ENCODE measurements at regions not wholly inside any gene's neighbourhood (a gene's known extent, or its start where the extent isn't known, plus 50 kb on each side); places are given as distances from the start of the nearest gene placed in this dataset.

DNA sequence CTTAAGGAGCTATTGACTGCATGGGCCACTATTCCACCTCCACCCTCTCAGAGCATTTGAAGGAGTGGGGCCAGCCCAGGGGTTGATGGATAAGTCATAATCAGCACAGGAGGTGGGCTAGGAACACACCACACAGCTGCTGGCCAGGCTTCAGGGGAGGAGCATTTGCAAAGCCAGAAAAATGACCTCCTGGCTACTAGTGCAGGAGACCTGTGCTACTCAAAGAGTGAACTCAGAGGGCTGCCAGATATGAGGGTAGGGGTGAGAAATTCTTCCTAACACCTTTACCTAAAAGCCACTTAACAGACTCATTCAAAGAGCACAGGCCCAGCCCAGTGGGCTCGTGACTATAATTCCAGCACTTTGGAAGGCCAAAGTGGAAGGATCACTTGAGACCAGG is 210.8 kb downstream of the TBXT start:
- H3K9ac ChIP-seq (ENCODE audit: insufficient read length): no peak overlapping the region
- no peaks in the 10 kb centered on the region for H3K36me3 ChIP-seq (ENCODE audit: insufficient read depth, low read length)
- TF ChIP-seq FOXP2 (optimal IDR thresholded peaks at IDR 0.05; ENCODE audit: control extremely low read depth, extremely low read length, insufficient read depth) (no peak), EZH2 (IDR thresholded peaks at IDR 0.05) (no peak), POLR2AphosphoS5 (IDR thresholded peaks at IDR 0.05; ENCODE audit: borderline replicate concordance, low read depth, low read length) (no peak)
- no peak overlapping the region for H3K4me3 ChIP-seq
- H3K9me3 ChIP-seq (ENCODE audit: low read depth, low read length): no peaks in the 10 kb centered on the region
- H3K27ac ChIP-seq: no peak overlapping the region
- DNase-seq (ENCODE audit: low read depth, low spot score): no peak

DNA sequence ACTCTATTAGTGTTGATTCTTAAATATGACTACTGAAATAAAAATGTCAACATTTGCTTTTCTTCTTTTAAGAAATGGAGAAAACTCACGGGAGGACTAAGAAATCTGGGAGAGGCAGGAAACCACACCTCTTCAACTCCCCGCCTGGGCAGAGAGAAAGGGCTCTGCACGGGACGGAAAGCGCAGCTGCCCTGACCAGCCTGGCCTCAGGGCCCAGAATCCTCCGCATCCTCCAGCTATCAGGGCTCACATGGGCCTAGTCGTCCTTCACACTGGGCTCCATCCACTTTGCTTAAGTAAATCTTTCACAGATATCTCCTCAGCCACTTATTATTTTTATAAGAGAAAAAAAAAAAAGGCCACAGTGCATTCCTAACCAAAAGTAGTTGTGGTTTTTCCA is 215.1 kb downstream of the TBXT start:
- TF ChIP-seq POLR2AphosphoS5 (IDR thresholded peaks at IDR 0.05; ENCODE audit: borderline replicate concordance, low read depth, low read length) (no peak), EZH2 (IDR thresholded peaks at IDR 0.05) (no peak), FOXP2 (optimal IDR thresholded peaks at IDR 0.05; ENCODE audit: control extremely low read depth, extremely low read length, insufficient read depth) (no peak)
- no peaks in the 10 kb centered on the region for H3K9me3 ChIP-seq (ENCODE audit: low read depth, low read length)

DNA sequence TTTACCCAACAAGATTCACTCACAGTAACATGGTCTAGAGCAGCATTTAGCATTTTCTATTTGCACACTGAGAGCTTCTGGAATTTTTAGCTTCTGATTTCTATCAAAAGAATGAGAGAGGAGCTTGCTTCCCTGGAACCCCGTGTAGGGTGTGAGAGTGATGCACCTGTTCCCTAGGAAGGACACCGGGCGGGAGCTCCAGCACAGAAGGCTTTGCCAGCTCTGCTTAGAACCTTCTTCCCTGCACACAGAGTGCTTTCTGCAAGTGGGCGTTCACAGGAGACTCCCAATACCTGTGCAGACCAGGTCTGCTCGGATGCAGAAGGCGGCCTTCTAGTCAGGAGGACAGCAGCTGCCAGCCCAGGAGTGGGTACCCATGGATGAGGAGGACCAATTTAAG is 217.3 kb downstream of the TBXT start:
- no peak for TF ChIP-seq FOXP2 (optimal IDR thresholded peaks at IDR 0.05; ENCODE audit: control extremely low read depth, extremely low read length, insufficient read depth)
- TF ChIP-seq EZH2 (IDR thresholded peaks at IDR 0.05): no peak
- no peak for TF ChIP-seq POLR2AphosphoS5 (IDR thresholded peaks at IDR 0.05; ENCODE audit: borderline replicate concordance, low read depth, low read length)
- Histone ChIP-seq H3K9ac (ENCODE audit: insufficient read length) (no peak overlapping the region), H3K36me3 (ENCODE audit: insufficient read depth, low read length) (no peaks in the 10 kb centered on the region), H3K9me3 (ENCODE audit: low read depth, low read length) (no peaks in the 10 kb centered on the region), H3K27ac (no peak overlapping the region), H3K4me3 (no peak overlapping the region)
- DNase-seq (ENCODE audit: low read depth, low spot score): no peak

More for the DNA sequence above, 215.1 kb downstream of the TBXT start:
- H3K36me3 ChIP-seq (ENCODE audit: insufficient read depth, low read length): no peaks in the 10 kb centered on the region
- H3K4me3 ChIP-seq: no peak overlapping the region
- no peak overlapping the region for H3K9ac ChIP-seq (ENCODE audit: insufficient read length)
- DNase-seq (ENCODE audit: low read depth, low spot score): no peak
- no peak overlapping the region for H3K27ac ChIP-seq

- H3K4me3 ChIP-seq: no peak overlapping the region
- H3K9me3 ChIP-seq (ENCODE audit: low read depth, low read length): no peaks in the 10 kb centered on the region
- no peak for TF ChIP-seq POLR2AphosphoS5 (IDR thresholded peaks at IDR 0.05; ENCODE audit: borderline replicate concordance, low read depth, low read length)
- no peak for TF ChIP-seq FOXP2 (optimal IDR thresholded peaks at IDR 0.05; ENCODE audit: control extremely low read depth, extremely low read length, insufficient read depth)
- no peak for TF ChIP-seq EZH2 (IDR thresholded peaks at IDR 0.05)
- no peak overlapping the region for H3K9ac ChIP-seq (ENCODE audit: insufficient read length)
- no peak overlapping the region for H3K27ac ChIP-seq
- no peak for DNase-seq (ENCODE audit: low read depth, low spot score)
- no peaks in the 10 kb centered on the region for H3K36me3 ChIP-seq (ENCODE audit: insufficient read depth, low read length)
Observed at GRCh38 chr6:165949324-165949723, 218.3 kb downstream of the TBXT start.

DNA sequence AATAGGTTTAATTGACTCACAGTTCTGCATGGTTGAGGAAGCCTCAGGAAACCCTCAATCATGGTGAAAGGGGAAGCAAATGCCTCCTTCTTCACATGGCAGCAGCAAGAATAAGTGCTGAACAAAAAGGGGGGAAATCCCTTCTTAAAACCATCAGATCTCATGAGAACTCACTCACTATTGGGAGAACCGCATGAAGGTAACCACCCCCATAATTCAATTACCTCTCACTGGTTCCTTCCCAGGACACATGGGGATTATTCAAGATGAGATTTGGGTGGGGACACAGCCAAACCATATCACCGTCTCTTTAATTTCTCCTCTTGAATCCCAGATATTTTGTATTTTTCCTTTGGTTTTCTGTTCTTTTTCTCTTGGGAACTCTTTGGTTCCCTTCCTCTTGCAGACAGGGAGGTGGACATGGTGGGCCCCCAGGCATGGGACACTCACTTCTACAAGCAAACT is 223.6 kb downstream of the TBXT start:
- no peak for DNase-seq (ENCODE audit: low read depth, low spot score)
- H3K36me3 ChIP-seq (ENCODE audit: insufficient read depth, low read length): no peaks in the 10 kb centered on the region
- no peak overlapping the region for H3K9ac ChIP-seq (ENCODE audit: insufficient read length)
- H3K27ac ChIP-seq: no peak overlapping the region
- no peak overlapping the region for H3K4me3 ChIP-seq
- TF ChIP-seq FOXP2 (optimal IDR thresholded peaks at IDR 0.05; ENCODE audit: control extremely low read depth, extremely low read length, insufficient read depth) (no peak), EZH2 (IDR thresholded peaks at IDR 0.05) (no peak), POLR2AphosphoS5 (IDR thresholded peaks at IDR 0.05; ENCODE audit: borderline replicate concordance, low read depth, low read length) (no peak)
- H3K9me3 ChIP-seq (ENCODE audit: low read depth, low read length): no peaks in the 10 kb centered on the region

DNA sequence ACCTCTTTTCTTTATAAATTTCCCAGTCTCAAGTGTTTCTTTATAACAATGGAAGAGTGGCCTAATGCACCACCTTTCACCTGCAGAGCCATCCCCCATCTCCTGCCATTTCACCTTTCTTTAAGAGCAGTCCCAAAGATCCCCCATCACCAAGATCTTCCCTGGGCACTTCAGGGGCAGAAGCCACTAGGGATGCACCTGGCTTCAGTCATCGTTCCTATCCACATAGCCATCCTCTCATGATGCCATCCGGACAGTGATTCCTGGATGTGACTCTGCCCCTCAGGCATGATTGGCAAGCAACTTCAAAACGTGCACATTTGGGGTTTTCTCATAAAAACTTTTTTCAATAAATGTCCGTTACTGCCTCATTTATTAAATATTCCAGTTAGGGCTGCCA is 225.9 kb downstream of the TBXT start:
- Histone ChIP-seq H3K9ac (ENCODE audit: insufficient read length) (no peak overlapping the region), H3K36me3 (ENCODE audit: insufficient read depth, low read length) (no peaks in the 10 kb centered on the region), H3K27ac (no peak overlapping the region), H3K9me3 (ENCODE audit: low read depth, low read length) (no peaks in the 10 kb centered on the region), H3K4me3 (no peak overlapping the region)
- no peak for TF ChIP-seq EZH2 (IDR thresholded peaks at IDR 0.05)
- no peak for DNase-seq (ENCODE audit: low read depth, low spot score)

GRCh38 chr6:165941249-165941775 is 226.3 kb downstream of the TBXT start:
- Histone ChIP-seq H3K4me3 (no peak overlapping the region), H3K27ac (no peak overlapping the region), H3K36me3 (ENCODE audit: insufficient read depth, low read length) (no peaks in the 10 kb centered on the region), H3K9me3 (ENCODE audit: low read depth, low read length) (no peaks in the 10 kb centered on the region), H3K9ac (ENCODE audit: insufficient read length) (no peak overlapping the region)
- no peak for DNase-seq (ENCODE audit: low read depth, low spot score)
- TF ChIP-seq FOXP2 (optimal IDR thresholded peaks at IDR 0.05; ENCODE audit: control extremely low read depth, extremely low read length, insufficient read depth) (no peak), POLR2AphosphoS5 (IDR thresholded peaks at IDR 0.05; ENCODE audit: borderline replicate concordance, low read depth, low read length) (no peak), EZH2 (IDR thresholded peaks at IDR 0.05) (no peak)

DNA sequence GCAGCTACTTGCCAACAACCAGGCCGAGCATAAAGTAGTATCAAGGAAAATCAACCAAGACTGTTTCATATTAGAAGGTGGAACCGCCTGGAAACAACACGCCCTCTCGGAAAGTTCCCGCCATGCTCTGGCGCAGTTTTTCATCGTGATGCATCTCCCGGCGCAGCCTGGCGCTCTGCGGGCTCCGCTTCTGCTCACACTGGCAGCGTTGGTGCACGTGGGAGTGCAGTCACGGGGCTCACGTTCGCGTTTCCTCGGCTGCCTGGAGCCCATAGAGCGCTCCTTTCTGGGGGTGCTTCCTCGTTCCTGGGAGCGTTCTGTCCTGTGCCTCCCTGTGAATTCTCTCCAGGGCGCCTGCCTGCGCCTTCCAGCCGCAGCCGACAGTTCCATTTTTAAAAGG is 227.3 kb downstream of the TBXT start:
- no peaks in the 10 kb centered on the region for H3K9me3 ChIP-seq (ENCODE audit: low read depth, low read length)
- no peak overlapping the region for H3K27ac ChIP-seq
- no peak for TF ChIP-seq FOXP2 (optimal IDR thresholded peaks at IDR 0.05; ENCODE audit: control extremely low read depth, extremely low read length, insufficient read depth)
- TF ChIP-seq EZH2 (IDR thresholded peaks at IDR 0.05): no peak
- no peak for TF ChIP-seq POLR2AphosphoS5 (IDR thresholded peaks at IDR 0.05; ENCODE audit: borderline replicate concordance, low read depth, low read length)
- no peak for DNase-seq (ENCODE audit: low read depth, low spot score)
- H3K9ac ChIP-seq (ENCODE audit: insufficient read length): no peak overlapping the region
- no peaks in the 10 kb centered on the region for H3K36me3 ChIP-seq (ENCODE audit: insufficient read depth, low read length)
- H3K4me3 ChIP-seq: no peak overlapping the region

DNA sequence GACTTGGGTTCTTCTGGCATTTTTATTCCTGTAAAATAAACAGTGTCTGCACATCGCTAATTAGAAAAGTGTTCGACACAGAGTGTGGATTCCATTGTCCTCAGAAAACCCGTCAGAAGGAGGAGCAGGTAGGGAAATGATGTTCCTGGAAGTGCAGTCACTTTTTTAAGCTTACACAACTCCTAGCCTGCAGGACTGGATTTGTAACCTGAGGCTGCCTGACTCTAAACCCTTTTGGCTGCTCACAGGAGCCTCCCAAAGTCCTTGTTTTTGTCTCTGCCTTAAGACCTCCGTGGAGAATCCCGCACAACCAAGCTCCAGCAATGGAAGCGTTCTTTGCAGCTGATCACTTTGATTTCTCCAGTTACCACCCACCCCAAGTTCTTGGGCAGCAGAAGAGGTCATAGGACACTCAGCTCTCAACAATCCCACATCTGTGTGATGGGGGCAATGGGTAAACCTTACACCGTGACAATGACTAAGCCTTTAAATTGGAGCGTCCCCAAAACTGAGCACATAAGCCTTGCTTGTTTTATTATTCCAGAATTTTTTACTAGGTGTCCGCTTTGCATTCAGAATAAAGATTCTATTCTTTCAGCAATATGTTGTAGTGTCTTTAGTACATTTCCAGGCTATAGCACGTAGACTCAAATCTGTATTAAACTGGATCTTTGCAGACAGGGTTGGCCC is 227.9 kb downstream of the TBXT start:
- Histone ChIP-seq H3K9me3 (ENCODE audit: low read depth, low read length) (no peaks in the 10 kb centered on the region), H3K4me3 (no peak overlapping the region), H3K27ac (no peak overlapping the region), H3K36me3 (ENCODE audit: insufficient read depth, low read length) (no peaks in the 10 kb centered on the region), H3K9ac (ENCODE audit: insufficient read length) (no peak overlapping the region)
- no peak for DNase-seq (ENCODE audit: low read depth, low spot score)
- TF ChIP-seq EZH2 (IDR thresholded peaks at IDR 0.05): no peak
- TF ChIP-seq POLR2AphosphoS5 (IDR thresholded peaks at IDR 0.05; ENCODE audit: borderline replicate concordance, low read depth, low read length): no peak
- no peak for TF ChIP-seq FOXP2 (optimal IDR thresholded peaks at IDR 0.05; ENCODE audit: control extremely low read depth, extremely low read length, insufficient read depth)

Data from SK-N-MC (cell line).